Transverse colon (tissue), 4 donors: ENCODE measurements at regions not wholly inside any gene's neighbourhood (a gene's known extent, or its start where the extent isn't known, plus 50 kb on each side); places are given as distances from the start of the nearest gene placed in this dataset.

Experiments
- CTCF ChIP-seq, 5 experiments: fragments of 200-600 bp in 3 of 5; fragments of 450-650 bp in 2 of 5; sonication (generic) in 3 of 5; IDR thresholded peaks; 1 replicate in 2 of 5; 2 replicates in 3 of 5; pipeline ENCODE4 v1.5.1; 2016 to 2017; ENCODE audit warnings: antibody characterized with exemption in 5 of 5, inconsistent platforms in 3 of 5, mild to moderate bottlenecking in 2 of 5, moderate library complexity in 1 of 5
- POLR2AphosphoS5 ChIP-seq, 3 donors: sonication (generic); formaldehyde crosslinking; IDR thresholded peaks; one replicate each; pipeline ENCODE4 v1.6.1; 2016; ENCODE audit warnings: antibody characterized with exemption in 3 of 3

GRCh38 chr11:127424661-127425060 lies 424.1 kb upstream of the KIRREL3 start:
- no peak for TF ChIP-seq CTCF (IDR thresholded peaks at IDR 0.05)
- no peak for TF ChIP-seq POLR2AphosphoS5 (IDR thresholded peaks at IDR 0.05)
